ENCODE measurements at regions not wholly inside any gene's neighbourhood (a gene's known extent, or its start where the extent isn't known, plus 50 kb on each side); places are given as distances from the start of the nearest gene placed in this dataset.
"Not testable (repeated sequence)": the region's sequence is repeated elsewhere in the genome, so short reads cannot be mapped to it uniquely, and the experiment has no call there.

- no peak overlapping the region for H3K27ac ChIP-seq
- TF ChIP-seq, protein P1, sequence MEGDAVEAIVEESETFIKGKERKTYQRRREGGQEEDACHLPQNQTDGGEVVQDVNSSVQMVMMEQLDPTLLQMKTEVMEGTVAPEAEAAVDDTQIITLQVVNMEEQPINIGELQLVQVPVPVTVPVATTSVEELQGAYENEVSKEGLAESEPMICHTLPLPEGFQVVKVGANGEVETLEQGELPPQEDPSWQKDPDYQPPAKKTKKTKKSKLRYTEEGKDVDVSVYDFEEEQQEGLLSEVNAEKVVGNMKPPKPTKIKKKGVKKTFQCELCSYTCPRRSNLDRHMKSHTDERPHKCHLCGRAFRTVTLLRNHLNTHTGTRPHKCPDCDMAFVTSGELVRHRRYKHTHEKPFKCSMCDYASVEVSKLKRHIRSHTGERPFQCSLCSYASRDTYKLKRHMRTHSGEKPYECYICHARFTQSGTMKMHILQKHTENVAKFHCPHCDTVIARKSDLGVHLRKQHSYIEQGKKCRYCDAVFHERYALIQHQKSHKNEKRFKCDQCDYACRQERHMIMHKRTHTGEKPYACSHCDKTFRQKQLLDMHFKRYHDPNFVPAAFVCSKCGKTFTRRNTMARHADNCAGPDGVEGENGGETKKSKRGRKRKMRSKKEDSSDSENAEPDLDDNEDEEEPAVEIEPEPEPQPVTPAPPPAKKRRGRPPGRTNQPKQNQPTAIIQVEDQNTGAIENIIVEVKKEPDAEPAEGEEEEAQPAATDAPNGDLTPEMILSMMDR (IDR thresholded peaks at IDR 0.05), result no peak
- DNase-seq (ENCODE audit: low spot score), result no peak
- no peak overlapping the region for H3K4me3 ChIP-seq
These were observed 92.2 kb upstream of the MITF start for GRCh38 chr3:69647081-69647480.

GRCh38 chr3:69646287-69647067, 92.8 kb upstream of the MITF start:
- no peak overlapping the region for H3K27ac ChIP-seq
- no peak for DNase-seq (ENCODE audit: low spot score)

DNA sequence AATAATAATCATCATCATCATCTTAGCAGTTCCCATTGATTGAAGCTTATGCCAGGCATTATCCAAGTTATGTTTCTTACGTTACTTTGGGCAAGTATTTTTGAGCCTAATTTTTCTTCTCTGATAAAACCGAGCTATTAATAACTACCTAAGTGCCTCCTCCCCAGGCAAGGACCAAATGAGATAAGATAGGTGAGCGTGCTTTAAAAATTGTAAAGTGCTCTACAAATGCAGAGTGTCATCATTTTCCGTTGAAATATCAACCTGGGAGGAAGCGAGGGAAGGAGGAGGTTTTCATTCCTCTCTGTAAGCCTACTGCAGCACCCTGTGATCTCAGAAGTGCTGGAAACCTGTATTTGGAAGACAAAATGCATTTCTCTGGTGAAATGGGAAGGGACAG, 96.7 kb upstream of the MITF start:
- DNase-seq (ENCODE audit: low spot score), result no peak
- TF ChIP-seq, protein P1 (IDR thresholded peaks at IDR 0.05), result no peak
- no peak overlapping the region for H3K27ac ChIP-seq
- no peak overlapping the region for H3K4me3 ChIP-seq

More at GRCh38 chr3:69646287-69647067, 92.8 kb upstream of the MITF start:
- no peak overlapping the region for H3K4me3 ChIP-seq
- TF ChIP-seq, protein P1 (IDR thresholded peaks at IDR 0.05), result no peak

DNA sequence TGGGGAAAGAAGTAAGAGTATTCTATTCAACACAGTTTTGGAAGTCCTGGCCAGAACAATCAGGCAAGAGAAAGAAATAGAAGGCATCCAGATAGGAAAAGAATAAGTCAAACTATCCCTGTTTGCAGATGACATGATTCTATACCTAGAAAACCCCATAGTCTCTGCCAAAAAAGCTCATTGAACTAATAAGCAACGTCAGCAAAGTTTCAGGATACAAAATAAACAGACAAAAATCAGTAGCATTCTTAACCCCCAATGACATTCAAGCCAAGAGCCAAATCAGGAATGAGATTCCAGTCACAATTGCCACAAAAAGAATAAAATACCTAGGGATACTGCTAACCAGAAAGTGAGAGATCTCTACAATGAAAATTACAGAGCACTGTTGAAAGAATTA, 99.4 kb upstream of the MITF start:
- Histone ChIP-seq H3K4me3 (no peak overlapping the region), H3K27ac (no peak overlapping the region)
- DNase-seq (ENCODE audit: low spot score), result no peak
- TF ChIP-seq, protein P1 (IDR thresholded peaks at IDR 0.05), result no peak

- no peak for DNase-seq (ENCODE audit: low spot score)
- TF ChIP-seq, protein P1 (IDR thresholded peaks at IDR 0.05), result no peak
- no peak overlapping the region for H3K4me3 ChIP-seq
- H3K27ac ChIP-seq, result no peak overlapping the region
These were observed 110.3 kb upstream of the MITF start for GRCh38 chr3:69628951-69629350.

- H3K4me3 ChIP-seq, result no peak overlapping the region
- TF ChIP-seq, protein P1 (IDR thresholded peaks at IDR 0.05), result no peak
- no peak overlapping the region for H3K27ac ChIP-seq
- DNase-seq (ENCODE audit: low spot score), result no peak
These were observed 126.0 kb upstream of the MITF start for GRCh38 chr3:69613286-69613685.

DNA sequence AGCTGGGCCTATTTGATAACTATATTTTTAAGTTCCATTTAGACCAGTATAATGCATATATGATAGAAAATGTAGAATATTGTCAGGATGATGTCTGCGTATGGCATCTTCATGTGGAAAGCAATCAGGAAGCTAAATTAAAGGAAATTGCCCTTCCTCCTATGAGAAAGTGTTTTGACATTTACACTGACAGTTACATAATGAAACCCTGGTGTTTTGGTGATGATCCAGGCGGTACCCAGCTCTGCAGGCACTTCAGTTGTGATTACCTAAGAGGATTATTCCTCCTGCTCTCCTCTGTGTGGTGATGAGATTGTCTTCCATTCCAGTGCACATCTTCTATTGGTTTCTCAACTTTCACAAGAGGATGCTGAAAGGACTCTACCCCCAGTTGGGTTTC, 126.5 kb upstream of the MITF start:
- H3K27ac ChIP-seq, result no peak overlapping the region
- TF ChIP-seq, protein P1 (IDR thresholded peaks at IDR 0.05), result no peak
- no peak overlapping the region for H3K4me3 ChIP-seq
- DNase-seq (ENCODE audit: low spot score), result no peak

GRCh38 chr3:69609566-69609965, 129.7 kb upstream of the MITF start:
- DNase-seq (ENCODE audit: low spot score); H3K27ac ChIP-seq; H3K4me3 ChIP-seq: not testable (repeated sequence)
